ENCODE measurements at regions not wholly inside any gene's neighbourhood (a gene's known extent, or its start where the extent isn't known, plus 50 kb on each side); places are given as distances from the start of the nearest gene placed in this dataset.

- FAIRE-seq (no peak), DNase-seq (ENCODE audit: low read depth, low spot score) (no peak)
- CTCF ChIA-PET: no interaction called here
- H3K36me3 ChIP-seq (ENCODE audit: control insufficient read depth in 2 of 2, extremely low read depth in 1 of 2, insufficient read depth in 2 of 2, low read length in 2 of 2): no peaks in the 10 kb centered on the region
- H3K9me1 ChIP-seq (replicated peaks; ENCODE audit: control insufficient read depth, extremely low read depth, insufficient read depth, low read length): no peaks in the 10 kb centered on the region
- dilution Hi-C loops (cut with MboI; ENCODE audit: extremely low pct_ligation_motif_present, low sequenced_read_pairs): no loop called here
- TF ChIP-seq MYC (IDR thresholded peaks at IDR 0.05; ENCODE audit: low read depth, low read length) (no peak), FOS (IDR thresholded peaks at IDR 0.05; ENCODE audit: borderline replicate concordance, insufficient read depth, low read length) (no peak), EZH2 (IDR thresholded peaks at IDR 0.05; ENCODE audit: borderline replicate concordance, low read depth, low read length, severe bottlenecking) (no peak), POLR2AphosphoS5 (IDR thresholded peaks at IDR 0.05; ENCODE audit: insufficient read depth, low read depth, low read length) (no peak), POLR2A (IDR thresholded peaks at IDR 0.05; ENCODE audit: low read depth, low read length) (no peak), JUN (IDR thresholded peaks at IDR 0.05; ENCODE audit: borderline replicate concordance, insufficient read depth, insufficient read length, low read depth) (no peak)
- no peak overlapping the region for H3K4me3 ChIP-seq (replicated peaks in 1 of 3; ENCODE audit: insufficient read depth in 1 of 3, low read depth in 1 of 3, low read length in 3 of 3)
- no peak overlapping the region for H3K27ac ChIP-seq (ENCODE audit: insufficient read depth, low read depth, low read length)
- no peaks in the 10 kb centered on the region for H3K4me1 ChIP-seq (ENCODE audit: control insufficient read depth, extremely low read depth, insufficient read depth, low read length)
- no peaks in the 10 kb centered on the region for H4K20me1 ChIP-seq (replicated peaks; ENCODE audit: control insufficient read depth, extremely low read depth, insufficient read depth, low read length)
- no peaks in the 10 kb centered on the region for H3K79me2 ChIP-seq (ENCODE audit: control insufficient read depth, insufficient read depth, low read length)
- POLR2A ChIA-PET: no interaction called here
- no peak overlapping the region for H3K4me2 ChIP-seq (ENCODE audit: insufficient read depth, low read length)
- no peak overlapping the region for H3K9ac ChIP-seq (replicated peaks; ENCODE audit: extremely low read depth, insufficient read depth, low read length)
- no peak overlapping the region for H2AFZ ChIP-seq (ENCODE audit: low read depth, low read length)
- intact Hi-C loops (cut with micrococcal nuclease): no loop called here
- H3K9me3 ChIP-seq (replicated peaks; ENCODE audit: control insufficient read depth, insufficient read depth, low read length): no peaks in the 10 kb centered on the region
- no TSS peak for BruUV-seq (replicated peaks)
- peaks cover 11 to 16% of the 10 kb centered on the region in 2 experiments for H3K27me3 ChIP-seq (ENCODE audit: control insufficient read depth in 2 of 2, insufficient read depth in 2 of 2, low read length in 2 of 2)
These were observed 101.0 kb upstream of the ADRA1D start for GRCh38 chr20:4350096-4350495.

GRCh38 chr20:4344670-4345069, 95.6 kb upstream of the ADRA1D start:
- Histone ChIP-seq H3K4me1 (ENCODE audit: control insufficient read depth, extremely low read depth, insufficient read depth, low read length) (no peaks in the 10 kb centered on the region), H3K27me3 (ENCODE audit: control insufficient read depth in 2 of 2, insufficient read depth in 2 of 2, low read length in 2 of 2) (peaks cover 7 to 24% of the 10 kb centered on the region in 2 experiments), H4K20me1 (replicated peaks; ENCODE audit: control insufficient read depth, extremely low read depth, insufficient read depth, low read length) (no peaks in the 10 kb centered on the region), H3K79me2 (ENCODE audit: control insufficient read depth, insufficient read depth, low read length) (no peaks in the 10 kb centered on the region), H3K9me1 (replicated peaks; ENCODE audit: control insufficient read depth, extremely low read depth, insufficient read depth, low read length) (no peaks in the 10 kb centered on the region), H3K9me3 (replicated peaks; ENCODE audit: control insufficient read depth, insufficient read depth, low read length) (no peaks in the 10 kb centered on the region), H2AFZ (ENCODE audit: low read depth, low read length) (no peak overlapping the region), H3K27ac (ENCODE audit: insufficient read depth, low read depth, low read length) (no peak overlapping the region), H3K9ac (replicated peaks; ENCODE audit: extremely low read depth, insufficient read depth, low read length) (no peak overlapping the region), H3K4me2 (ENCODE audit: insufficient read depth, low read length) (no peak overlapping the region), H3K36me3 (ENCODE audit: control insufficient read depth in 2 of 2, extremely low read depth in 1 of 2, insufficient read depth in 2 of 2, low read length in 2 of 2) (no peaks in the 10 kb centered on the region), H3K4me3 (replicated peaks in 1 of 3; ENCODE audit: insufficient read depth in 1 of 3, low read depth in 1 of 3, low read length in 3 of 3) (no peak overlapping the region)
- dilution Hi-C loops (cut with MboI; ENCODE audit: extremely low pct_ligation_motif_present, low sequenced_read_pairs): no loop called here
- intact Hi-C loops (cut with micrococcal nuclease): no loop called here
- FAIRE-seq (no peak), DNase-seq (ENCODE audit: low read depth, low spot score) (no peak)
- BruUV-seq (replicated peaks): no TSS peak
- POLR2A ChIA-PET: no interaction called here
- TF ChIP-seq MYC (IDR thresholded peaks at IDR 0.05; ENCODE audit: low read depth, low read length) (no peak), GATA2 (IDR thresholded peaks at IDR 0.05; ENCODE audit: insufficient read depth, insufficient read length, low read depth, low read length) (no peak), FOS (IDR thresholded peaks at IDR 0.05; ENCODE audit: borderline replicate concordance, insufficient read depth, low read length) (no peak), JUN (IDR thresholded peaks at IDR 0.05; ENCODE audit: borderline replicate concordance, insufficient read depth, insufficient read length, low read depth) (no peak), POLR2A (IDR thresholded peaks at IDR 0.05; ENCODE audit: low read depth, low read length) (no peak), POLR2AphosphoS5 (IDR thresholded peaks at IDR 0.05; ENCODE audit: insufficient read depth, low read depth, low read length) (no peak), EZH2 (IDR thresholded peaks at IDR 0.05; ENCODE audit: borderline replicate concordance, low read depth, low read length, severe bottlenecking) (no peak), CTCF (IDR thresholded peaks at IDR 0.05; ENCODE audit: extremely low read depth in 1 of 2, insufficient read depth in 1 of 2, low read depth in 1 of 2, low read length in 2 of 2) (no peak), MAX (IDR thresholded peaks at IDR 0.05; ENCODE audit: insufficient read depth, insufficient read length) (no peak)
- CTCF ChIA-PET: no interaction called here
